PC-9 (cell line): ENCODE measurements at regions not wholly inside any gene's neighbourhood (a gene's known extent, or its start where the extent isn't known, plus 50 kb on each side); places are given as distances from the start of the nearest gene placed in this dataset.

Experiments used
- BruUV-seq: library from RNA; stranded (reverse); fragments of 400-500 nt; replicated peaks from 2 replicates; lab custom pipeline; 2021; lab: Mats Ljungman, UMichigan
- CTCF ChIA-PET: fragments of 300-600 bp; sonication (Branson Sonifier 250); formaldehyde crosslinking; loops from one replicate; lab custom pipeline; 2022; ENCODE audit warnings: antibody characterized with exemption; lab: Charles Lee
- POLR2A ChIA-PET: fragments of 300-600 bp; sonication (Branson Sonifier 250); formaldehyde crosslinking; loops from one replicate; lab custom pipeline; 2022; ENCODE audit warnings: antibody characterized with exemption; ENCODE audit not compliant: unreplicated experiment; lab: Charles Lee
- DNase-seq, 2 experiments: peaks; one replicate each; pipeline versions ENCODE4 v3.0.0 to v3.0.0-alpha.2; 2015 to 2022; ENCODE audit warnings: mixed read lengths in 1 of 2
- H2AFZ ChIP-seq: fragments of 200-600 bp; sonication (generic); 2 replicates; pipeline ENCODE4 v1.8.1; 2017; ENCODE audit warnings: antibody characterized with exemption
- H3F3A ChIP-seq: fragments of 200-600 bp; sonication (generic); 2 replicates; pipeline ENCODE4 v1.8.1; 2017; ENCODE audit warnings: antibody characterized with exemption, mild to moderate bottlenecking, low read depth; ENCODE audit not compliant: insufficient read depth
- H3K27ac ChIP-seq: fragments of 200-600 bp; sonication (generic); 2 replicates; pipeline ENCODE4 v1.6.1; 2016; ENCODE audit warnings: mixed run types
- H3K27me3 ChIP-seq: fragments of 200-600 bp; sonication (generic); 2 replicates; pipeline ENCODE4 v1.6.1; 2016; ENCODE audit warnings: low read depth, mixed run types; ENCODE audit not compliant: insufficient read depth
- H3K36me3 ChIP-seq: fragments of 200-600 bp; sonication (generic); 2 replicates; pipeline ENCODE4 v1.6.1; 2016; ENCODE audit warnings: low read depth, mixed run types
- H3K4me1 ChIP-seq: fragments of 200-600 bp; sonication (generic); replicated peaks from 2 replicates; pipeline ENCODE4 v1.6.1; 2016; ENCODE audit warnings: mixed run types; ENCODE audit not compliant: insufficient read depth
- H3K4me2 ChIP-seq: fragments of 200-600 bp; sonication (generic); 2 replicates; pipeline ENCODE4 v1.6.1; 2017; ENCODE audit warnings: mixed run types
- H3K4me3 ChIP-seq: fragments of 200-600 bp; sonication (generic); 2 replicates; pipeline ENCODE4 v1.6.1; 2016; ENCODE audit warnings: mixed run types
- H3K79me2 ChIP-seq: fragments of 200-600 bp; sonication (generic); 2 replicates; pipeline ENCODE4 v1.6.1; 2017; ENCODE audit warnings: low read depth, mixed run types
- H3K9me2 ChIP-seq: fragments of 200-600 bp; sonication (generic); 2 replicates; pipeline ENCODE4 v1.8.1; 2017; ENCODE audit warnings: mild to moderate bottlenecking; ENCODE audit not compliant: insufficient read depth
- H3K9me3 ChIP-seq: fragments of 200-600 bp; sonication (generic); 2 replicates; pipeline ENCODE4 v1.8.1; 2016; ENCODE audit warnings: low read depth; ENCODE audit not compliant: insufficient read depth
- H4K20me1 ChIP-seq: fragments of 200-600 bp; sonication (generic); 2 replicates; pipeline ENCODE4 v1.8.1; 2017; ENCODE audit not compliant: insufficient read depth
- CTCF ChIP-seq: fragments of 200-600 bp; sonication (generic); conservative IDR thresholded peaks from 2 replicates; pipeline ENCODE4 v1.6.1; 2017; ENCODE audit warnings: mixed run types, antibody characterized with exemption, mild to moderate bottlenecking, moderate library complexity
- EZH2 ChIP-seq: fragments of 200-600 bp; sonication (generic); IDR thresholded peaks from 2 replicates; pipeline ENCODE4 v1.8.0; 2017; ENCODE audit warnings: antibody characterized with exemption, low read depth
- intact Hi-C: fragments of 100-400 bp; cut with micrococcal nuclease; formaldehyde crosslinking; loops from one replicate; pipeline ENCODE4 v1.10.0; 2022; ENCODE audit not compliant: unreplicated experiment

- Histone ChIP-seq H3K9me3 (no peaks in the 10 kb centered on the region; the same call in 1 of the 2 replicates), H3K4me1 (peaks cover 23% of the 10 kb centered on the region), H3K9me2 (no peaks in the 10 kb centered on the region), H2AFZ (no peak overlapping the region), H4K20me1 (no peaks in the 10 kb centered on the region), H3K79me2 (no peaks in the 10 kb centered on the region), H3K4me3 (no peak overlapping the region), H3K27me3 (no peaks in the 10 kb centered on the region), H3K27ac (no peak overlapping the region), H3K4me2 (no peak overlapping the region), H3K36me3 (no peaks in the 10 kb centered on the region), H3F3A (no peaks in the 10 kb centered on the region)
- BruUV-seq, result no TSS peak
- CTCF ChIA-PET, result no interaction called here
- no peak for DNase-seq
- intact Hi-C loops, result no loop called here
- TF ChIP-seq EZH2, result no peak
- TF ChIP-seq CTCF, result no peak
- POLR2A ChIA-PET, result no interaction called here
Measured at GRCh38 chr10:61847087-61847486, 54.4 kb upstream of the ARID5B start.

GRCh38 chr10:61847640-61848039, 53.9 kb upstream of the ARID5B start:
- TF ChIP-seq EZH2 (no peak), CTCF (no peak)
- no peak for DNase-seq
- H3F3A ChIP-seq, result no peaks in the 10 kb centered on the region
- ChIA-PET POLR2A (no interaction called here), CTCF (no interaction called here)
- no TSS peak for BruUV-seq
- H3K9me2 ChIP-seq, result no peaks in the 10 kb centered on the region
- no peaks in the 10 kb centered on the region; the same call in 1 of the 2 replicates for H3K9me3 ChIP-seq
- H3K27me3 ChIP-seq, result no peaks in the 10 kb centered on the region
- H2AFZ ChIP-seq, result no peak overlapping the region
- H3K79me2 ChIP-seq, result no peaks in the 10 kb centered on the region
- no peak overlapping the region for H3K27ac ChIP-seq
- intact Hi-C loops, result no loop called here
- H3K4me3 ChIP-seq, result no peak overlapping the region
- no peaks in the 10 kb centered on the region for H3K36me3 ChIP-seq
- no peak overlapping the region for H3K4me2 ChIP-seq
- peaks cover 21% of the 10 kb centered on the region for H3K4me1 ChIP-seq
- no peaks in the 10 kb centered on the region for H4K20me1 ChIP-seq

- Histone ChIP-seq H3K9me2 (no peaks in the 10 kb centered on the region), H3K9me3 (no peaks in the 10 kb centered on the region; the same call in 1 of the 2 replicates), H3K4me1 (peaks cover 11% of the 10 kb centered on the region; the same call in 1 of the 2 replicates), H4K20me1 (no peaks in the 10 kb centered on the region), H3K36me3 (no peaks in the 10 kb centered on the region), H3K27ac (no peak overlapping the region), H3K79me2 (no peaks in the 10 kb centered on the region), H3F3A (no peaks in the 10 kb centered on the region), H3K4me2 (no peak overlapping the region), H3K27me3 (no peaks in the 10 kb centered on the region), H2AFZ (no peak overlapping the region), H3K4me3 (no peak overlapping the region)
- TF ChIP-seq EZH2 (no peak), CTCF (no peak)
- ChIA-PET CTCF (no interaction called here), POLR2A (no interaction called here)
- no TSS peak for BruUV-seq
- intact Hi-C loops, result no loop called here
- no peak for DNase-seq
Measured at GRCh38 chr10:61850376-61850775, 51.1 kb upstream of the ARID5B start.
